T-helper 17 cell (primary cell): ENCODE measurements at regions not wholly inside any gene's neighbourhood (a gene's known extent, or its start where the extent isn't known, plus 50 kb on each side); places are given as distances from the start of the nearest gene placed in this dataset.

Experiments used
- ATAC-seq: fragments of 150-1000 bp; cut with Tn5 transposase; 2 replicates; pipeline ENCODE4 v1.10.0; 2021; ENCODE audit warnings: mild to moderate bottlenecking, moderate library complexity
- DNase-seq, 3 donors: peaks; one replicate each; pipeline versions ENCODE4 v3.0.0 to v3.0.0-alpha.2; 2020 to 2021
- H3K9me3 ChIP-seq: one replicate; pipeline ENCODE4 v1.7.0; 2013; ENCODE audit warnings: low read length, mild to moderate bottlenecking; ENCODE audit not compliant: control insufficient read depth, poor library complexity, severe bottlenecking
- H3K27ac Mint-ChIP-seq: one replicate; pipeline ENCODE4 v1.8.0; 2022; ENCODE audit warnings: mild to moderate bottlenecking, moderate library complexity, mixed read lengths
- H3K27me3 Mint-ChIP-seq: one replicate; pipeline ENCODE4 v1.8.0; 2022; ENCODE audit warnings: mixed read lengths
- H3K36me3 Mint-ChIP-seq: one replicate; pipeline ENCODE4 v1.8.0; 2022; ENCODE audit warnings: low read depth, mixed read lengths
- H3K4me1 Mint-ChIP-seq: one replicate; pipeline ENCODE4 v1.8.0; 2022; ENCODE audit warnings: mild to moderate bottlenecking, mixed read lengths
- H3K4me3 Mint-ChIP-seq: one replicate; pipeline ENCODE4 v1.8.0; 2022; ENCODE audit warnings: mild to moderate bottlenecking, moderate library complexity, mixed read lengths

GRCh38 chr20:17066902-17067301 is 159.9 kb upstream of the PCSK2 start:
- Mint-ChIP-seq H3K27me3 (no peaks in the 10 kb centered on the region), H3K36me3 (no peaks in the 10 kb centered on the region), H3K4me1 (no peaks in the 10 kb centered on the region), H3K27ac (no peak overlapping the region), H3K4me3 (no peak overlapping the region)
- no peaks in the 10 kb centered on the region for H3K9me3 ChIP-seq
- ATAC-seq (no peak), DNase-seq (no peak)

- Mint-ChIP-seq H3K27me3 (no peaks in the 10 kb centered on the region), H3K4me1 (no peaks in the 10 kb centered on the region), H3K36me3 (no peaks in the 10 kb centered on the region), H3K4me3 (no peak overlapping the region), H3K27ac (no peak overlapping the region)
- no peak for ATAC-seq
- H3K9me3 ChIP-seq: no peaks in the 10 kb centered on the region
- DNase-seq: no peak
Measured at GRCh38 chr20:17068084-17068711, 158.6 kb upstream of the PCSK2 start.

DNA sequence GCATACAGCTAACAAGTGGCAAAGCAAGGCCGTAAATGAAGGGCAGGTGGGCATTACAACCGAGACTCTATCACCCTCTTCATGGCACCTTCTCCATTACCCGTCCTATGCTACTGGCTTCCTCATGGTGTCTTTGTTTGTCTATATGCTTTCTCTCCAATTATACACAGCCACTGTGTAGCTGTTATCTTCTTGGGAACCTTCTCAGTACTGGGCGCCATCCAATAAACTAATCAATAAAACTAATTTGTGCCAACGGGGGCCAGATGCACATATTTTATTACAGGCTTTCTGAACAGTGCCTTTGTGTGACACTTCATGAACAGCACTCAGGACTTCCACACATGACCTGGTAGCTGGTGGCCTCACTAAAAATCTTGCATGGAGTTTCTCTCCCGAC is 149.8 kb upstream of the PCSK2 start:
- Mint-ChIP-seq H3K27me3 (no peaks in the 10 kb centered on the region), H3K36me3 (no peaks in the 10 kb centered on the region), H3K4me3 (no peak overlapping the region), H3K4me1 (no peaks in the 10 kb centered on the region), H3K27ac (no peak overlapping the region)
- ATAC-seq (no peak), DNase-seq (no peak)
- H3K9me3 ChIP-seq: no peaks in the 10 kb centered on the region

- Mint-ChIP-seq H3K36me3 (no peaks in the 10 kb centered on the region), H3K27ac (no peak overlapping the region), H3K4me1 (no peaks in the 10 kb centered on the region), H3K27me3 (no peaks in the 10 kb centered on the region), H3K4me3 (no peak overlapping the region)
- DNase-seq (no peak), ATAC-seq (no peak)
- no peaks in the 10 kb centered on the region for H3K9me3 ChIP-seq
Measured at GRCh38 chr20:17083738-17084137, 143.1 kb upstream of the PCSK2 start.

- H3K9me3 ChIP-seq: no peaks in the 10 kb centered on the region
- Mint-ChIP-seq H3K36me3 (no peaks in the 10 kb centered on the region), H3K27me3 (no peaks in the 10 kb centered on the region), H3K4me3 (no peak overlapping the region), H3K4me1 (no peaks in the 10 kb centered on the region), H3K27ac (no peak overlapping the region)
- ATAC-seq (no peak), DNase-seq (no peak)
Measured at GRCh38 chr20:17084909-17085308, 141.9 kb upstream of the PCSK2 start.

DNA sequence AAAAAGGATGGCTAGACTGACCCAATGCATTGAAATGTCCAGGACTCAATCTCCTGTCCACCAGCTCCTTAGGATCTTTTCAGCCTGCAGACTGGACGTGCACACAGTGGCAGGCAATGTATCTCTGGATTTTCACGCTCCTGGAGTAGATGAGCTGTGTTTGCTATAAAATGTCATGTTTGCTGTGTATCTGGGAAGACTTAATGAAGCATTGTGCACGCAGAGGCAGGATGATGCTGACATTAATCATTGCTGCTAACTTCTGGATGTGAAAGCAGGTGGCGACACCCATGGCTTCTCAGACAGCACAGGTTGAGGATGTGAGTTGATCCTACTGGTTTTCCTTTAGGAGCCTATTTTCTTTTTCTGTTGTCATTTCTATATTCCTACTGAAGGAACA is 133.1 kb upstream of the PCSK2 start:
- Mint-ChIP-seq H3K4me3 (no peak overlapping the region), H3K4me1 (no peaks in the 10 kb centered on the region), H3K36me3 (no peaks in the 10 kb centered on the region), H3K27ac (no peak overlapping the region), H3K27me3 (peaks cover 7% of the 10 kb centered on the region)
- H3K9me3 ChIP-seq: no peaks in the 10 kb centered on the region
- DNase-seq (no peak), ATAC-seq (no peak)

DNA sequence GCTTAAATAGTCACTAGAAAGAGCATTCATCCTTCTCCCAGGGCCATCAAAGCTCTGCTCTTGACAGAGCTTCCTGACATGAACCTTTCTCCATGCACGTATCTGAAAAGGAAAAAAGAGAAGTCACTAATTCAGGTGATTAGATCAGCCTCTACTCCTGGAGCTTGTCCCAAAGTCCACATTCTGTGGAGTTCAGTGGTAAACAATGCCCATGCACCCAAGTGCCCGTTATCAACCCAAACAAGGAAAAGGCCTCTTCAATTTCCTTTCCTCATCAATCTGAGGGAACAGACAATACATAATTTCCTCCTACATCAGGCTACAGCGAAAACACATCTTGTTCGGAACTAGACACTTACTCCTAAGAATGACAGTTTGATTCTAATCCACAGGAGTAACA is 129.2 kb upstream of the PCSK2 start:
- no peak for ATAC-seq
- H3K4me3 Mint-ChIP-seq: no peak overlapping the region

GRCh38 chr20:17100506-17100905 is 126.3 kb upstream of the PCSK2 start:
- no peak for DNase-seq
- no peak overlapping the region for H3K27ac Mint-ChIP-seq
- ATAC-seq: no peak
- no peak overlapping the region for H3K4me3 Mint-ChIP-seq
- H3K27me3 Mint-ChIP-seq: peaks cover 7% of the 10 kb centered on the region
- no peaks in the 10 kb centered on the region for H3K9me3 ChIP-seq
- no peaks in the 10 kb centered on the region for H3K4me1 Mint-ChIP-seq
- no peaks in the 10 kb centered on the region for H3K36me3 Mint-ChIP-seq

More for the DNA sequence above, 129.2 kb upstream of the PCSK2 start:
- no peaks in the 10 kb centered on the region for H3K36me3 Mint-ChIP-seq
- H3K27ac Mint-ChIP-seq: no peak overlapping the region
- no peak for DNase-seq
- H3K9me3 ChIP-seq: no peaks in the 10 kb centered on the region
- peaks cover 7% of the 10 kb centered on the region for H3K27me3 Mint-ChIP-seq
- H3K4me1 Mint-ChIP-seq: no peaks in the 10 kb centered on the region

DNA sequence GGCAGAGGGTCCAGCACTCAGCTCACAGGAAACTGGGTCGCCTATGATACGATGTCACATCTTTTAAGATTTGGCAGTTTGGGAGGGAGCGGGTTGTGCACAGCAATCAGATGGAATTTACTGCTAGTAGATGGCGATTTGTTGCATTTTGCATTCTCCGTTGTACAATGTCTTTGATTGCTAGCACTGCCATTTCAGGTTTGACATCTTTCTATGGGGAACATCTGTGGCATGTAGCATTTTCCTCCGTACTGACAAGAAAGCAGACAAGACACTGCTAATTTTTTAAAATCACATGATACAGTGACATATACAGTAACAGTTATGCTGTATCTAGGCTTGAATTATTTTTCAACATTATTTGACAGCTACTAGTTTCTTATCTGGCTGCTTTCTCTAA is 119.7 kb upstream of the PCSK2 start:
- Mint-ChIP-seq H3K36me3 (no peaks in the 10 kb centered on the region), H3K4me1 (no peaks in the 10 kb centered on the region), H3K27ac (no peak overlapping the region), H3K27me3 (no peaks in the 10 kb centered on the region), H3K4me3 (no peak overlapping the region)
- no peaks in the 10 kb centered on the region for H3K9me3 ChIP-seq
- ATAC-seq: no peak
- no peak for DNase-seq

DNA sequence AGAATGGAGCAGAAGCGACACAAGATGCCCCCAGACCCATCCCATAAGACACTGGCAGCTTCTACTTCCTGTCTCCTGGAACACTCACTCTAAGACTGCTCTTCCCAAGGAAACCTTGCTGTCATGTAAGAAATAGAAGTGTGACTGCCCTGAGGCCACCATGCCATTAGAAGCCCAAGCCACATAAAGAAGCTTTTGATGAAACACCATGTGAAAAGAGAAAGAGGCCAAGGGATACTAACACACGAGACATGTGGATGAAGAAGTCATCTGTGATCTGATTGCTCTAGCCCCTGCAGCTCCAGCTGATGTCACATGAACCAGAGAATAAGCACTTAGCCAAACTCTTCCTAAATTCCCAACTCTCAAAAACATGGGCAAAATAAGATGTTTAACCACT is 117.9 kb upstream of the PCSK2 start:
- Mint-ChIP-seq H3K36me3 (no peaks in the 10 kb centered on the region), H3K4me1 (no peaks in the 10 kb centered on the region), H3K27me3 (no peaks in the 10 kb centered on the region), H3K27ac (no peak overlapping the region), H3K4me3 (no peak overlapping the region)
- ATAC-seq (no peak), DNase-seq (no peak)
- H3K9me3 ChIP-seq: no peaks in the 10 kb centered on the region

GRCh38 chr20:17109307-17109706 is 117.5 kb upstream of the PCSK2 start:
- Mint-ChIP-seq H3K4me1 (no peaks in the 10 kb centered on the region), H3K36me3 (no peaks in the 10 kb centered on the region), H3K27me3 (no peaks in the 10 kb centered on the region), H3K27ac (no peak overlapping the region), H3K4me3 (no peak overlapping the region)
- DNase-seq (no peak), ATAC-seq (no peak)
- no peaks in the 10 kb centered on the region for H3K9me3 ChIP-seq

DNA sequence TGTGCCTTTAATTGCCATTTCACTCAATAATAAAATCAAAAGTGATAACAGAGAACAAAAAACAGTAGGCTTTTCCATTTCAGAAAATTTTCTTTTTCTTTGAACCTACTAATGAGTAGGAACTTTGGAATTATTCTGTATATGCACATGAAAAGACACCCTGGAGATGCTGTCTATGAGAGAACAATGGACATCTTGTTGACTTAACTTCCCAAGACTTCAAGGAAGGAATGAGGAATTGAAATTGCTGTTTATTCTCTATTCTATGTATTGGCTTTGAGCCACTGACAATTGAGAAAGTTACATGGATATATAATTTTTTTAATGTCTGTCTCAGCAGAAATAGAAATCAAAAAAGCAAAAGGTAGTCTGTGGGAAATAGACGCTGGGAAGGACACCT is 98.6 kb upstream of the PCSK2 start:
- H3K9me3 ChIP-seq: no peaks in the 10 kb centered on the region
- ATAC-seq: no peak
- DNase-seq: no peak
- no peaks in the 10 kb centered on the region for H3K36me3 Mint-ChIP-seq
- H3K27me3 Mint-ChIP-seq: no peaks in the 10 kb centered on the region
- H3K4me1 Mint-ChIP-seq: no peaks in the 10 kb centered on the region
- no peak overlapping the region for H3K27ac Mint-ChIP-seq
- no peak overlapping the region for H3K4me3 Mint-ChIP-seq

DNA sequence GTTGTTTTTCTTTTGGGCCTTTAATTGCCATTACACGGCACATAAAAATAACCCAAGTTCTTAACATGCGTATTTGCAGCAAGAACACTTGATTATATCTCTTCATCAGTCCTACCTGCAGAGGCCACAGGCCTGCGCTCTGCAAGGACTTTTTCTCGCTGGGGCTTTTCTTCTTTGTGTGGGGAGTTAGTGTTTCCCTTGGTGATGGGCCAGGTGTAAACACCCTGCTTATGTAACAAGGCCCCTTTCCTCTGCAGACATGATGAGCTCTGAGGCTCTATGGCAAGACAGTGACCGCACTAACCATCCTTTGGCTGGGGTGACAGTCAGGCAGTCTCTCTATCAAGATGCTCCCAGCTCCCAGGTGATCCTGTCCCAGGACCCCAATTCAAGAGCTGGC is 97.8 kb upstream of the PCSK2 start:
- H3K27me3 Mint-ChIP-seq: no peaks in the 10 kb centered on the region
- H3K27ac Mint-ChIP-seq: no peak overlapping the region
- no peaks in the 10 kb centered on the region for H3K36me3 Mint-ChIP-seq
- H3K4me1 Mint-ChIP-seq: no peaks in the 10 kb centered on the region
- no peak overlapping the region for H3K4me3 Mint-ChIP-seq
- DNase-seq (no peak), ATAC-seq (no peak)
- no peaks in the 10 kb centered on the region for H3K9me3 ChIP-seq

DNA sequence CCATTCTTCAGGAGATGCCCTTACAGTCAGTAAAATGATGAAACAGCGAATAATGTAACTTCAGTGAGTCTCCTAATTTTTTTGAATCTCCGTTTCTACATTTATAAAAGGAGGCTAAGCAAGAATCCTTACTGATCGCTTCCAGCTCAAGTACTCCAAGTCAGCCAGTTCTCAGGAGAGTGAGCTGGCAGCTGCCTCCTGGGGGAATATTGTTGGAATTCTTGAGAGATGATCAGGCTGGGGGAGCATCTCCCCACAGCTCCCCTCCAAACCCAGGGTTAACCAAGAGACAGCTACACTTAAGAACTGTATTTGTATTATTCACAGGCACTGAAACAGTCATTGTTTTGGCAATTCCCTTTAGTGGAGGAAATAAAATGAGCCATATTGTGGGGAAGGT is 89.1 kb upstream of the PCSK2 start:
- H3K9me3 ChIP-seq: no peaks in the 10 kb centered on the region
- Mint-ChIP-seq H3K27ac (no peak overlapping the region), H3K4me1 (no peaks in the 10 kb centered on the region), H3K4me3 (no peak overlapping the region), H3K36me3 (no peaks in the 10 kb centered on the region), H3K27me3 (no peaks in the 10 kb centered on the region)
- no peak for ATAC-seq
- DNase-seq: no peak
